Retinal pigment epithelial cell (primary cell): ENCODE measurements at regions not wholly inside any gene's neighbourhood (a gene's known extent, or its start where the extent isn't known, plus 50 kb on each side); places are given as distances from the start of the nearest gene placed in this dataset.

Source experiments
- DNase-seq: peaks from one replicate; pipeline ENCODE4 v3.0.0-alpha.2; 2010; ENCODE audit warnings: low read depth
- H3K4me3 ChIP-seq: 2 replicates; pipeline ENCODE4 v1.5.1; 2011; ENCODE audit warnings: mild to moderate bottlenecking, low read length, control low read depth, moderate library complexity
- TF ChIP-seq, protein P1 (sequence below): conservative IDR thresholded peaks from 2 replicates; pipeline ENCODE4 v1.5.1; 2011; ENCODE audit warnings: low read depth, low read length, control low read depth, inconsistent platforms

DNA sequence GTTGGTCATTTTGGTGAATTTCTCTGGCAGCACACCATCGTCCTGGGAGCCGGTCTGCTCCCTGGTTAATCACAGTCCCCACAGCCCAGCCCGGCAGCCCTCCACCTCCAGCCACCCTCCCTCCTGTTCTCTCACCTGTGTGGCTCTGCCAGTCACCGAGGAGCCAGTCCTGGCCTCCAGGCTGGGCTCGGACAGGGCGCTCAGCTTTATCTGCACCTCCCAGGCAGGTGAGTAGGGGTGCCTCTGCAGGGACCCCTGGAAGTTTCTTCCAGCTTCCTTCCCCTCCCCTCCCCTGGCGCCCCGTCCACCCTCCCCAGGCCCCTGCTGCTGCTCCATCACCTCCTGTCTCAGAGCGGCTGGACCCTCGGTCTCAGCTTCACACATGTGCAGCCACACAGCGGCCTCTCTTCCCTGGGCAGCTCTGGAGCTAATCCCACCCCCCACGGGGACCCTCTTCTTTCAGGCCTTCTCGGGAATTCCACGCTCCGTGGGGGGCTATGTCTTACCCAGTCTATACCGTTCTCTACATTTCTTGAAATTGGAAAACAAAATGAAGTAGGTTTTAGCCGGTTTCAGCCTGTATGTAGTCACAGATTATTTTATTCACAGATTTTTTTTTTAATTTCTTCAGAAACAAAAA, 213.9 kb upstream of the PPP2R2D start:
- no peak overlapping the region for H3K4me3 ChIP-seq
- TF ChIP-seq, protein P1, sequence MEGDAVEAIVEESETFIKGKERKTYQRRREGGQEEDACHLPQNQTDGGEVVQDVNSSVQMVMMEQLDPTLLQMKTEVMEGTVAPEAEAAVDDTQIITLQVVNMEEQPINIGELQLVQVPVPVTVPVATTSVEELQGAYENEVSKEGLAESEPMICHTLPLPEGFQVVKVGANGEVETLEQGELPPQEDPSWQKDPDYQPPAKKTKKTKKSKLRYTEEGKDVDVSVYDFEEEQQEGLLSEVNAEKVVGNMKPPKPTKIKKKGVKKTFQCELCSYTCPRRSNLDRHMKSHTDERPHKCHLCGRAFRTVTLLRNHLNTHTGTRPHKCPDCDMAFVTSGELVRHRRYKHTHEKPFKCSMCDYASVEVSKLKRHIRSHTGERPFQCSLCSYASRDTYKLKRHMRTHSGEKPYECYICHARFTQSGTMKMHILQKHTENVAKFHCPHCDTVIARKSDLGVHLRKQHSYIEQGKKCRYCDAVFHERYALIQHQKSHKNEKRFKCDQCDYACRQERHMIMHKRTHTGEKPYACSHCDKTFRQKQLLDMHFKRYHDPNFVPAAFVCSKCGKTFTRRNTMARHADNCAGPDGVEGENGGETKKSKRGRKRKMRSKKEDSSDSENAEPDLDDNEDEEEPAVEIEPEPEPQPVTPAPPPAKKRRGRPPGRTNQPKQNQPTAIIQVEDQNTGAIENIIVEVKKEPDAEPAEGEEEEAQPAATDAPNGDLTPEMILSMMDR: no peak
- DNase-seq: no peak

DNA sequence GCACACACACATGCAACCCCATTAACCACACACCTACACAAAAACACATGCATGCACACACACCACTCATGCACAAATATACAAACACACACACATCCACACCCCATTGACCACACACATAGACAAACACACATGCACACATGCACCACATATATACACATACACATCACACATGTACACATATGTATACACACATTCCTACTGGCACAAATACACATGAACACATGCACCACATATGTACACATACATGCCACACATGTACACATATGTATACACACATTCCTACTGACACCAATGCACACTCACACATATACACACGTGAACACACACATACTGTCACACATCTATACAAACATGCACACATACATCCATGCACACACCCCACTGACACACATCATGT, 212.5 kb upstream of the PPP2R2D start:
- DNase-seq: no peak
- TF ChIP-seq, protein P1: no peak
- H3K4me3 ChIP-seq: no peak overlapping the region

DNA sequence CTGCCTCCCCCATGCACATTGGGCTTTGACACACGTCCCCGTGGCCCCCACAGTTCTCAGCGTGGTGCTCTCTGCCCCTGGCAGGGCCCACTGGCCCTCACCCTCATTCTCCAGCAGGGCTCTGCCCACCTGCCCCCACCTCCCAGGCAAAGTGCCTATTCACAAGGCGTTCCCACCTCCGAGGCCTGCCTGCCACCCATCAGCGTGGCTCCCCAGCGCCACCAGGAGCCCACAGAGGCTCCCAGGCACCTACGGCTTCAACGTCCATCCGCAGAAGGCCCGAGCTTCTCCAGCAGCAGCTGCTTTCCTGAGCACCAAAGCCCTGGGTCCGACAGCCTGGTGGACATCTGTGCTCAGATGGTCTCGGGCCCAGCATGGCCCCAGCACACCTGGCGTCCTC, 211.8 kb upstream of the PPP2R2D start:
- no peak overlapping the region for H3K4me3 ChIP-seq
- TF ChIP-seq, protein P1: no peak
- DNase-seq: no peak

DNA sequence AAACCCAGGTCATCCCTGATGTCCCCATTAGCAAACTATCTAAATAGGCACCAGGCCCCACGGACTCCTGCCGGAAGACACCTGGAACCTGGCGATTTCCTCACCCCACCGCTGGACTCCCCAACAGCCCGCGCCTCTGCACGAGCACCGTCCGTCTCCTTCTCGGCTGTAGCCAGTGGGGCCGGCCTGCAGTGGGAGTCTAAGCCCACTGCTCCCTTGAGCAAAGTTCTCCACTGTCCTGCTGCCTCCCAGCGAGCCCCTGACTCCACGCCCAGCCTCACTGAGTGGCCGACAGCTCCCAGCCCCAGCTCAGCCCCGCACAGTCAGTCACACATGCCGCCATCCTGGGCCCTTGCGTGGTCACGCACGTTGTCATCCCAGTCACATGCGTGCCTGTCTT, 211.3 kb upstream of the PPP2R2D start:
- no peak for DNase-seq
- H3K4me3 ChIP-seq: no peak overlapping the region
- TF ChIP-seq, protein P1: no peak

DNA sequence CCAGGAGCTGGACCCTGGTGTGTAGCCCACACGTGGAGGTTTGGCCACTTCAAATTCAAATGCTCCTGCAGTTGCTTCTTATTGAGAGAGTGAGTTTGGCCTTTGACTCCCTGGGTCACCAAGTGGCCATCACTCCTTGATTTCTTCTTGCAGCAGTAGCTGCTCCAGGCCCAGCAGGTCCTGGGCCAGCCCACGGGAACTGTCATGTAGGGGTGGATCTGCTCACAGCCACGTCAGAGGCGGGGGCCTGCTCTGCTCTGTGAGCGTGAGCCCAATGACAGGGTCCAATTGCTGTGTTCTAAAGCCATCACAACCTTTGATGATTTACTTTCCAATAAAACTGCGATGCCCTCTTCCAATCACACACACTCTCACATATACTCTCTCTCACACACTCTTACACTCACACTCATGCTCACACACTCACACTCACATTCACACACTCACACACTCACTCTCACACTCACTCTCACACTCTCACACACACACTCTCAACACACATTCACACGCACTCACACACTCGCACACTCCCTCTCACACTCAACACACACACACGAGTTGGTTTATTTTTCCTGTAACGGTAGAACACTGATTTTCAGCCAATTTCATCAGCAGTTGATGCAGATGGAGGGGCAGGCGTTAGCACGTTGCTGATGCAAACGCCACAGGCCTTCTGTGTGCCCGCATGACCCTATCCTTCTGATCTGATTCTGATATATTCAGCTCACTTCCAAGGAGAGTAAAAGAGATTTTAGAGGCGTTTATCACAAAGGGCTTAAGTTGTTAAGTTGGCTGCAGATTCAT, 210.7 kb upstream of the PPP2R2D start:
- no peak for DNase-seq
- no peak overlapping the region for H3K4me3 ChIP-seq
- TF ChIP-seq, protein P1: no peak

DNA sequence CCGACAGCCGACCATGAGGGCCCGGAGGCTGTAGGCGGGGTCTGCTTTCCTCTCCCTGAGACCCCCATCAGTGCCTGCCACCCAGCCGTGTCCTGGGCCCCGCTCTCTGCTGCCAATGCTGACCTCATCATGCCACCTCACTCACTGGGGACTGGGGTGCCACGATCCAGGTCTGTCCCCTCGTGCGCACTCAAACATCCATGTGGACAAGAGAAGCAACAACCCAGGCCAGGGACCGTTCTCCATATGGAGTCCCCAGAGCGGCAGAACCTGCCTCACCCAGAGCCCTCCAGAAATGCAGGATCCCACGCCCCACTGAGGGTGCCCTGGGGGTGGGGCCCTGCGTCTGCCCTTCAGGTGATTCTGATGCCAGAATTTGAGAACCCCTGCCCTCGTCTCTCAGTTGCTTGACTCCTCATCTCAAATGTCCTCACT, 210.0 kb upstream of the PPP2R2D start:
- TF ChIP-seq, protein P1: no peak
- H3K4me3 ChIP-seq: no peak overlapping the region
- no peak for DNase-seq
